PC-9 (cell line): ENCODE measurements at regions not wholly inside any gene's neighbourhood (a gene's known extent, or its start where the extent isn't known, plus 50 kb on each side); places are given as distances from the start of the nearest gene placed in this dataset.

Source experiments
- BruUV-seq: library from RNA; stranded (reverse); fragments of 400-500 nt; replicated peaks from 2 replicates; lab custom pipeline; 2021; lab: Mats Ljungman, UMichigan
- CTCF ChIA-PET: fragments of 300-600 bp; sonication (Branson Sonifier 250); formaldehyde crosslinking; loops from one replicate; lab custom pipeline; 2022; ENCODE audit warnings: antibody characterized with exemption; lab: Charles Lee
- POLR2A ChIA-PET: fragments of 300-600 bp; sonication (Branson Sonifier 250); formaldehyde crosslinking; loops from one replicate; lab custom pipeline; 2022; ENCODE audit warnings: antibody characterized with exemption; ENCODE audit not compliant: unreplicated experiment; lab: Charles Lee
- DNase-seq, 2 experiments: peaks; one replicate each; pipeline versions ENCODE4 v3.0.0 to v3.0.0-alpha.2; 2015 to 2022; ENCODE audit warnings: mixed read lengths in 1 of 2
- H2AFZ ChIP-seq: fragments of 200-600 bp; sonication (generic); 2 replicates; pipeline ENCODE4 v1.8.1; 2017; ENCODE audit warnings: antibody characterized with exemption
- H3F3A ChIP-seq: fragments of 200-600 bp; sonication (generic); 2 replicates; pipeline ENCODE4 v1.8.1; 2017; ENCODE audit warnings: antibody characterized with exemption, mild to moderate bottlenecking, low read depth; ENCODE audit not compliant: insufficient read depth
- H3K27ac ChIP-seq: fragments of 200-600 bp; sonication (generic); 2 replicates; pipeline ENCODE4 v1.6.1; 2016; ENCODE audit warnings: mixed run types
- H3K27me3 ChIP-seq: fragments of 200-600 bp; sonication (generic); 2 replicates; pipeline ENCODE4 v1.6.1; 2016; ENCODE audit warnings: low read depth, mixed run types; ENCODE audit not compliant: insufficient read depth
- H3K36me3 ChIP-seq: fragments of 200-600 bp; sonication (generic); 2 replicates; pipeline ENCODE4 v1.6.1; 2016; ENCODE audit warnings: low read depth, mixed run types
- H3K4me1 ChIP-seq: fragments of 200-600 bp; sonication (generic); replicated peaks from 2 replicates; pipeline ENCODE4 v1.6.1; 2016; ENCODE audit warnings: mixed run types; ENCODE audit not compliant: insufficient read depth
- H3K4me2 ChIP-seq: fragments of 200-600 bp; sonication (generic); 2 replicates; pipeline ENCODE4 v1.6.1; 2017; ENCODE audit warnings: mixed run types
- H3K4me3 ChIP-seq: fragments of 200-600 bp; sonication (generic); 2 replicates; pipeline ENCODE4 v1.6.1; 2016; ENCODE audit warnings: mixed run types
- H3K79me2 ChIP-seq: fragments of 200-600 bp; sonication (generic); 2 replicates; pipeline ENCODE4 v1.6.1; 2017; ENCODE audit warnings: low read depth, mixed run types
- H3K9me2 ChIP-seq: fragments of 200-600 bp; sonication (generic); 2 replicates; pipeline ENCODE4 v1.8.1; 2017; ENCODE audit warnings: mild to moderate bottlenecking; ENCODE audit not compliant: insufficient read depth
- H3K9me3 ChIP-seq: fragments of 200-600 bp; sonication (generic); 2 replicates; pipeline ENCODE4 v1.8.1; 2016; ENCODE audit warnings: low read depth; ENCODE audit not compliant: insufficient read depth
- H4K20me1 ChIP-seq: fragments of 200-600 bp; sonication (generic); 2 replicates; pipeline ENCODE4 v1.8.1; 2017; ENCODE audit not compliant: insufficient read depth
- EZH2 ChIP-seq: fragments of 200-600 bp; sonication (generic); IDR thresholded peaks from 2 replicates; pipeline ENCODE4 v1.8.0; 2017; ENCODE audit warnings: antibody characterized with exemption, low read depth
- intact Hi-C: fragments of 100-400 bp; cut with micrococcal nuclease; formaldehyde crosslinking; loops from one replicate; pipeline ENCODE4 v1.10.0; 2022; ENCODE audit not compliant: unreplicated experiment
- TF ChIP-seq, protein P1 (sequence below): fragments of 200-600 bp; sonication (generic); conservative IDR thresholded peaks from 2 replicates; pipeline ENCODE4 v1.6.1; 2017; ENCODE audit warnings: mixed run types, antibody characterized with exemption, mild to moderate bottlenecking, moderate library complexity

DNA sequence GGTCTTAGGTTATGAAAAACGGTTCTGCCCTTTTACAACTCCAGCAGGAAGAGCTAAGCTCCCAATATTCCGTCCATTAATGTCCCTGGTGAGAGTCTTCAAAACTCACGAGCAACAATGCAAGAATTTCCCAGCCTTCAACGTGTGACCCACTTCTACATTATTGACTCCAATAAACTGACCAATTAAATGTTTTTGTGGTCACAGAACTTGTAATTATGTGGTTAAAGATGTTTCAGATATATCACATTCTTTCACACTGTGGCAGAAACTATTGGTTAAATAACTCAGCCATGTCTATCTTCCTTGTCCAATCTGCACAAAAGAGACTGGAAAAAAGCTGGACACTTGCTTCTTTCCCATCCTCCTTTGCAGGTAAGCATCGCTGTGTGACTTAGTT is 286.6 kb upstream of the ADAMTS9 start:
- H4K20me1 ChIP-seq: no peaks in the 10 kb centered on the region
- no peaks in the 10 kb centered on the region for H3K36me3 ChIP-seq
- no peaks in the 10 kb centered on the region for H3K79me2 ChIP-seq
- peaks cover 26% of the 10 kb centered on the region for H3F3A ChIP-seq
- no peak overlapping the region for H3K4me3 ChIP-seq
- CTCF ChIA-PET: no interaction called here
- no peak overlapping the region for H3K27ac ChIP-seq
- no peak overlapping the region for H2AFZ ChIP-seq
- no peak overlapping the region for H3K4me2 ChIP-seq
- no peak for TF ChIP-seq EZH2
- TF ChIP-seq, protein P1, sequence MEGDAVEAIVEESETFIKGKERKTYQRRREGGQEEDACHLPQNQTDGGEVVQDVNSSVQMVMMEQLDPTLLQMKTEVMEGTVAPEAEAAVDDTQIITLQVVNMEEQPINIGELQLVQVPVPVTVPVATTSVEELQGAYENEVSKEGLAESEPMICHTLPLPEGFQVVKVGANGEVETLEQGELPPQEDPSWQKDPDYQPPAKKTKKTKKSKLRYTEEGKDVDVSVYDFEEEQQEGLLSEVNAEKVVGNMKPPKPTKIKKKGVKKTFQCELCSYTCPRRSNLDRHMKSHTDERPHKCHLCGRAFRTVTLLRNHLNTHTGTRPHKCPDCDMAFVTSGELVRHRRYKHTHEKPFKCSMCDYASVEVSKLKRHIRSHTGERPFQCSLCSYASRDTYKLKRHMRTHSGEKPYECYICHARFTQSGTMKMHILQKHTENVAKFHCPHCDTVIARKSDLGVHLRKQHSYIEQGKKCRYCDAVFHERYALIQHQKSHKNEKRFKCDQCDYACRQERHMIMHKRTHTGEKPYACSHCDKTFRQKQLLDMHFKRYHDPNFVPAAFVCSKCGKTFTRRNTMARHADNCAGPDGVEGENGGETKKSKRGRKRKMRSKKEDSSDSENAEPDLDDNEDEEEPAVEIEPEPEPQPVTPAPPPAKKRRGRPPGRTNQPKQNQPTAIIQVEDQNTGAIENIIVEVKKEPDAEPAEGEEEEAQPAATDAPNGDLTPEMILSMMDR: no peak
- peak in 1 of 2 experiments; percentile 41 for DNase-seq
- no peaks in the 10 kb centered on the region for H3K9me3 ChIP-seq
- POLR2A ChIA-PET: no interaction called here
- peaks cover 30% of the 10 kb centered on the region for H3K4me1 ChIP-seq
- intact Hi-C loops: no loop called here
- no peaks in the 10 kb centered on the region for H3K27me3 ChIP-seq
- no peaks in the 10 kb centered on the region for H3K9me2 ChIP-seq
- no TSS peak for BruUV-seq

DNA sequence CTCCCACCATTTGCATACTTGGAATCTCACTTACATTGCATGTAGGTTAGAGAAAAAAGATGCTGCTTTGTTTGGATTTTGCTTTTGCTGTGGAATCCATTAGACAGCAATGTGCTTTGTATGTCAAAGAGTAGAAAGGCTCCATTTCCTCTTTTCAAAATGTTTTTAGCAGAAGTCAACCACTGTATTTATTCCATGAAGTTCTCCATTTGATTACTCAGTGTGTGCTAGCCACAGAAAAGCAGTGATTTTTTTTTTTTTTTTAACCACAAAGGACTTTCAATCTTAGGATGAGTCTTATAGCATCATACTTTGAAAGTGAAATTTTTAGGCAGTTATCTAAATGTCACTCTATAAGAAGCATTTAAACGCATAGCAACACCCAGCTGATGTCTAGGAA is 285.0 kb upstream of the ADAMTS9 start:
- POLR2A ChIA-PET: no interaction called here

GRCh38 chr3:64971602-64972001 is 283.8 kb upstream of the ADAMTS9 start:
- intact Hi-C loops: no loop called here
- H3K27me3 ChIP-seq: no peaks in the 10 kb centered on the region
- no peak overlapping the region for H2AFZ ChIP-seq
- POLR2A ChIA-PET: no interaction called here
- H3F3A ChIP-seq: peaks cover 9% of the 10 kb centered on the region; the same call in 1 of the 2 replicates
- DNase-seq: no peak
- CTCF ChIA-PET: no interaction called here
- no peaks in the 10 kb centered on the region for H3K79me2 ChIP-seq
- no peak overlapping the region for H3K4me2 ChIP-seq
- no peaks in the 10 kb centered on the region for H4K20me1 ChIP-seq
- H3K9me2 ChIP-seq: no peaks in the 10 kb centered on the region
- no peaks in the 10 kb centered on the region for H3K36me3 ChIP-seq
- no peak overlapping the region for H3K4me3 ChIP-seq
- H3K27ac ChIP-seq: no peak overlapping the region
- BruUV-seq: no TSS peak
- H3K4me1 ChIP-seq: peaks cover 11% of the 10 kb centered on the region
- H3K9me3 ChIP-seq: no peaks in the 10 kb centered on the region; the same call in 1 of the 2 replicates
- TF ChIP-seq EZH2: no peak
- TF ChIP-seq, protein P1: no peak

More for the DNA sequence above, 285.0 kb upstream of the ADAMTS9 start:
- Histone ChIP-seq H3K79me2 (no peaks in the 10 kb centered on the region), H3K36me3 (no peaks in the 10 kb centered on the region), H3K9me3 (no peaks in the 10 kb centered on the region), H3K4me2 (no peak overlapping the region), H3K27ac (no peak overlapping the region), H2AFZ (no peak overlapping the region), H3K27me3 (no peaks in the 10 kb centered on the region), H3K4me3 (no peak overlapping the region), H3F3A (peaks cover 16% of the 10 kb centered on the region), H3K4me1 (peaks cover 21% of the 10 kb centered on the region), H3K9me2 (no peaks in the 10 kb centered on the region), H4K20me1 (no peaks in the 10 kb centered on the region)
- intact Hi-C loops: no loop called here
- no TSS peak for BruUV-seq
- no peak for DNase-seq
- TF ChIP-seq EZH2: no peak
- TF ChIP-seq, protein P1: no peak
- CTCF ChIA-PET: no interaction called here
